ENCODE measurements at regions not wholly inside any gene's neighbourhood (a gene's known extent, or its start where the extent isn't known, plus 50 kb on each side); places are given as distances from the start of the nearest gene placed in this dataset.

DNA sequence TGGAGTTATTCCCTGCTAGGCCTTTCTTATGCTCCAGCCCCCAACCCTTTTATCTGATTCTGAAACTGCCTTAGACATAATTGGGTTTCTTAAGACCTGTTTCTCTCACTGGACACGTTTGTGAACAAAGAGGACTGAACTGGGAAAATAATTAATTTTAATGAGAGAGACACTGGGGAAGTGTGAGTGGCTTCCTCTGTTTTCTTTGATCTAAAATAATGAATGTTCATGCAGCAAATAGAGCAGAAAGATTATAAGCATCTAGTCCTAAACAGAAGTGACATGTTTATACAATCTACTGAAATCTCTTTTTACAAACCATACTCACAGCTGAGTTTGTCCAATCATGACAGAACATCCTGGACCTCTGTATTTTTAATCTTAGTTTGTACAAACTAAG is 157.6 kb downstream of the SH3BGRL2 start:
- TF ChIP-seq JUN (IDR thresholded peaks at IDR 0.05): no peak
- no peak for TF ChIP-seq EP300 (IDR thresholded peaks at IDR 0.05)
- TF ChIP-seq REST (IDR thresholded peaks at IDR 0.05): no peak
